NCI-H1105 treated with DMSO at 0.1 percent for 48 hours (cell line): ENCODE measurements at regions not wholly inside any gene's neighbourhood (a gene's known extent, or its start where the extent isn't known, plus 50 kb on each side); places are given as distances from the start of the nearest gene placed in this dataset.

ENCODE experiments used
- DNase-seq: peaks from one replicate; lab custom pipeline; 2025; lab: John Stamatoyannopoulos, UW

- DNase-seq: no peak
Observed at GRCh38 chr5:174191076-174191475, 145.6 kb downstream of the NSG2 start.

GRCh38 chr5:174191850-174192655 is 146.5 kb downstream of the NSG2 start:
- peak; percentile 2 for DNase-seq

- DNase-seq: no peak
Observed at GRCh38 chr5:174192901-174193300, 147.4 kb downstream of the NSG2 start.

- peak; percentile 1 for DNase-seq
Observed at GRCh38 chr5:174195517-174195916, 150.0 kb downstream of the NSG2 start.

GRCh38 chr5:174197929-174198328 is 152.4 kb downstream of the NSG2 start:
- no peak for DNase-seq

GRCh38 chr5:174198541-174198940 is 153.0 kb downstream of the NSG2 start:
- no peak for DNase-seq

- DNase-seq: no peak
Observed at GRCh38 chr5:174202996-174203395, 157.5 kb downstream of the NSG2 start.

- DNase-seq: peak; percentile 6
Observed at GRCh38 chr5:174204535-174205313, 159.2 kb downstream of the NSG2 start.

GRCh38 chr5:174205939-174206338 is 160.4 kb downstream of the NSG2 start:
- DNase-seq: no peak

- no peak for DNase-seq
Observed at GRCh38 chr5:174210596-174211276, 165.2 kb downstream of the NSG2 start.

- no peak for DNase-seq
Observed at GRCh38 chr5:174211277-174211626, 165.7 kb downstream of the NSG2 start.

GRCh38 chr5:174217527-174217926 is 172.0 kb downstream of the NSG2 start:
- no peak for DNase-seq

GRCh38 chr5:174218162-174218561 is 172.7 kb downstream of the NSG2 start:
- DNase-seq: no peak

GRCh38 chr5:174220417-174220816 is 174.9 kb downstream of the NSG2 start:
- DNase-seq: no peak

- no peak for DNase-seq
Observed at GRCh38 chr5:174221436-174221835, 175.9 kb downstream of the NSG2 start.

- DNase-seq: no peak
Observed at GRCh38 chr5:174221946-174222345, 176.4 kb downstream of the NSG2 start.

- no peak for DNase-seq
Observed at GRCh38 chr5:174222891-174223290, 177.4 kb downstream of the NSG2 start.

- DNase-seq: no peak
Observed at GRCh38 chr5:174223355-174223754, 177.8 kb downstream of the NSG2 start.

- no peak for DNase-seq
Observed at GRCh38 chr5:174229068-174229467, 183.6 kb downstream of the NSG2 start.

GRCh38 chr5:174229514-174230370 is 184.2 kb downstream of the NSG2 start:
- DNase-seq: no peak

- DNase-seq: peak; percentile 36
Observed at GRCh38 chr5:174231956-174232487, 186.5 kb downstream of the NSG2 start.

GRCh38 chr5:174234388-174234787 is 188.9 kb downstream of the NSG2 start:
- no peak for DNase-seq
